Adrenal gland (tissue), 5 donors: ENCODE measurements at regions not wholly inside any gene's neighbourhood (a gene's known extent, or its start where the extent isn't known, plus 50 kb on each side); places are given as distances from the start of the nearest gene placed in this dataset.

Experiments used
- POLR2A ChIP-seq, 2 donors: fragments of 450-650 bp; IDR thresholded peaks; one replicate each; pipeline ENCODE4 v1.6.1; 2017; ENCODE audit warnings: antibody characterized with exemption in 2 of 2, mild to moderate bottlenecking in 2 of 2, moderate library complexity in 1 of 2
- TF ChIP-seq, protein P1 (sequence below), 6 experiments: fragments of 450-650 bp in 4 of 6; fragments of 200-600 bp in 2 of 6; sonication (generic) in 1 of 6; IDR thresholded peaks; 1 replicate in 5 of 6; 2 replicates in 1 of 6; pipeline versions ENCODE4 v1.5.1 to v1.8.0; 2016 to 2021; ENCODE audit warnings: antibody characterized with exemption in 6 of 6, mild to moderate bottlenecking in 2 of 6, moderate library complexity in 1 of 6
- donor health status: DM: no; HTN: no; CAD: no.

DNA sequence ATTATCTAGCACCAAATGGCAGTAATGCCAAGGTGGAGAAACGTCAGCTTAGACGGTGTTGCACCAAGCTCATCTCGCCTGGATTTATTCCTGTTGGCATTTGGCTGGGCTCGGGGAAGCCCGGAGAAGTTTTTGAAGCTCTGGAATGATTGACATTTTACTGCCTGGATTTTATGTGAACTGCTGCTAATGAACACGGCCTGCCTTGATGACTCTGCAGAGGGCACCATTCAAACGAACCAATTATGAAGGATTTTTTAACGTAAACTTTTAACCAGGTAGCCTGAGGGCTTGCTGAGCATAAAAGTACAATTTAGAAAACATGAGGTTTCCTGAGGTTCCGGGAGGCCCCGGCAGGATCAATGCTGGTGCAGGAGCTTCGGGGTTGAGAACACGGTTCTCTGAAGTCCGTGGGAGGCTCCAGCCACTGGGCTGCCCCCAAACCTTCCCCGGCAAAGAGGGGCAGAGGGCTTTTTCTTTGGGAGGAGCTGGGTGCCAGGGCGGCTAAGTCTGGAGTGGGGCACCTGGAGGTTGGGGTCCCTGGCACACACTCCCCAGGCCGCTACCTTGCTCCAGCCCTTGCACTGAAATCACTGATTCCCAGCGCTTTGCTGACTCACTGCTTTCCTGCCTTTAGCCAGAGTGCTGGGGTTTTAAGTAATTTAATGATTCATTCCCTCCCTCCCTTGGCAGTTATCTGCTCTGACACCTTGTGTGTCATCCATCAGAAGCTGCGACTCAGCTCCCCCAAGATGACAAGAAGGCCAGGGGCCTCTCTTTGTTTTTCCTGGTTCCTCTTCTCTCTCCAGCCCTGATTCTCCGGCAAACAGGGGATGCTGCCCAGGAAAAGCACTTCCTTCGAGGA lies 161.2 kb upstream of the IRX3 start:
- no peak for TF ChIP-seq POLR2A (IDR thresholded peaks at IDR 0.05)
- TF ChIP-seq, protein P1, sequence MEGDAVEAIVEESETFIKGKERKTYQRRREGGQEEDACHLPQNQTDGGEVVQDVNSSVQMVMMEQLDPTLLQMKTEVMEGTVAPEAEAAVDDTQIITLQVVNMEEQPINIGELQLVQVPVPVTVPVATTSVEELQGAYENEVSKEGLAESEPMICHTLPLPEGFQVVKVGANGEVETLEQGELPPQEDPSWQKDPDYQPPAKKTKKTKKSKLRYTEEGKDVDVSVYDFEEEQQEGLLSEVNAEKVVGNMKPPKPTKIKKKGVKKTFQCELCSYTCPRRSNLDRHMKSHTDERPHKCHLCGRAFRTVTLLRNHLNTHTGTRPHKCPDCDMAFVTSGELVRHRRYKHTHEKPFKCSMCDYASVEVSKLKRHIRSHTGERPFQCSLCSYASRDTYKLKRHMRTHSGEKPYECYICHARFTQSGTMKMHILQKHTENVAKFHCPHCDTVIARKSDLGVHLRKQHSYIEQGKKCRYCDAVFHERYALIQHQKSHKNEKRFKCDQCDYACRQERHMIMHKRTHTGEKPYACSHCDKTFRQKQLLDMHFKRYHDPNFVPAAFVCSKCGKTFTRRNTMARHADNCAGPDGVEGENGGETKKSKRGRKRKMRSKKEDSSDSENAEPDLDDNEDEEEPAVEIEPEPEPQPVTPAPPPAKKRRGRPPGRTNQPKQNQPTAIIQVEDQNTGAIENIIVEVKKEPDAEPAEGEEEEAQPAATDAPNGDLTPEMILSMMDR (IDR thresholded peaks at IDR 0.05): no peak
